ENCODE measurements at regions not wholly inside any gene's neighbourhood (a gene's known extent, or its start where the extent isn't known, plus 50 kb on each side); places are given as distances from the start of the nearest gene placed in this dataset.

DNA sequence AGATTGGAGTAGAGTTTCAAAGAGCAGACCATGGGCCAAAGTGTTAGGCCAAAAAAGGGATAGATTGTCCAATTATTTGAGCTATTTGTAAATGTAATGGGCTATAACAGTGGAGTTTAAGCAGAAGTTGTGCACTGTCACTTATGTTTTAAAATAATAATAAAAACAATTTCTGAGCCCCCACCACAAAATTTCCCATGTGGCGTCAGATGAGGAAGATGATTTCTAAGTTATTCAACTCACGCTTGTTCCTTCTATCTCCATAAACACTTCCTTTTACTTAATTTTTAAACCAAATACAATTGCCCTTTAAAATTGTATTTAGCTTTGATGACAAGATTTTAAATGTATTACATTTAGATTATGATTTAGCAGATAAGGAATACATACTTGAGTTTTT is 330.0 kb downstream of the PTPRC start:
- H3K4me3 Mint-ChIP-seq = no peak overlapping the region
- peaks cover 5 to 11% of the 10 kb centered on the region in 2 experiments for H3K4me1 ChIP-seq (ENCODE audit: control insufficient read depth in 1 of 2, extremely low read depth in 1 of 2, insufficient read depth in 2 of 2, low read length in 2 of 2)
- H3K9me3 ChIP-seq = peaks cover 2% of the 10 kb centered on the region
- no peak overlapping the region for H3K4me3 ChIP-seq (ENCODE audit: control insufficient read depth in 1 of 2, extremely low read depth in 1 of 2, low read length in 1 of 2)
- no peaks in the 10 kb centered on the region for H3K36me3 ChIP-seq (ENCODE audit: control insufficient read depth in 2 of 2, extremely low read depth in 1 of 2, insufficient read depth in 1 of 2, low read length in 1 of 2)
- H3K27ac Mint-ChIP-seq = no peak overlapping the region
- ChIA-PET POLR2A (no interaction called here), CTCF (interaction anchor here in 1 of 2 donors (0.6 kb wide), 1 partner anchor 78 kb away, joined by 3 read pairs; no protein-coding TSS in a partner anchor)
- ATAC-seq (replicated peaks in 1 of 4) (no peak), DNase-seq (no peak)
- H3K36me3 Mint-ChIP-seq = peaks cover 11% of the 10 kb centered on the region
- no peaks in the 10 kb centered on the region for H3K27me3 ChIP-seq (replicated peaks in 1 of 2; ENCODE audit: control insufficient read depth in 2 of 2, extremely low read depth in 1 of 2, insufficient read depth in 2 of 2, low read length in 1 of 2)
- H3K27me3 Mint-ChIP-seq = no peaks in the 10 kb centered on the region
- WGBS (ENCODE audit: insufficient coverage) = no CpG with 5 or more reads among the region's 2 CpGs
- peaks cover 0 to 15% (median 9%) of the 10 kb centered on the region in 3 donors for H3K9me3 Mint-ChIP-seq
- H3K4me1 Mint-ChIP-seq = peaks cover 17 to 32% (median 17%) of the 10 kb centered on the region in 3 donors
- no peak overlapping the region for H3K27ac ChIP-seq (ENCODE audit: low read length)

DNA sequence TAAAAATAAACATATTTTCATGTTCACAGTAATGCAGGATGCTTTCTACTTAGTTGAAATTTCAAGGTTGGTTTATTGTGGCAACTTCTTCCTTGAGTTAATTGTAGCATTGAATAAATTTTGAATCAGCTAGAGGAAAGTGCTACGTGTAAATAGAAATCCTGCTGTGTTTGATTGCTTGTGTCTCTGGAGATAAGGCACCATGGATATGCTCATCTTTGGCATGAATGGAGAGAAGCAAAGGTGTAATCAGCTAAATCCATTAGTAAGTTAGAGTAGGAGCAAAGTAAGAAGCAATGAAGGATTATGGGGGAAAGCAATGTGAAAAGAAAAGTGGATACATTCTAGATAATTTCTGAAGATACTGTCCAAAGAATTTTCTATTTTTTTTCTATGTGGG is 331.1 kb downstream of the PTPRC start:
- Histone ChIP-seq H3K4me1 (ENCODE audit: control insufficient read depth in 1 of 2, extremely low read depth in 1 of 2, insufficient read depth in 2 of 2, low read length in 2 of 2) (peaks cover 5% of the 10 kb centered on the region in 2 experiments), H3K9me3 (peaks cover 2% of the 10 kb centered on the region), H3K27ac (ENCODE audit: low read length) (no peak overlapping the region), H3K27me3 (replicated peaks in 1 of 2; ENCODE audit: control insufficient read depth in 2 of 2, extremely low read depth in 1 of 2, insufficient read depth in 2 of 2, low read length in 1 of 2) (no peaks in the 10 kb centered on the region), H3K4me3 (ENCODE audit: control insufficient read depth in 1 of 2, extremely low read depth in 1 of 2, low read length in 1 of 2) (no peak overlapping the region), H3K36me3 (ENCODE audit: control insufficient read depth in 2 of 2, extremely low read depth in 1 of 2, insufficient read depth in 1 of 2, low read length in 1 of 2) (no peaks in the 10 kb centered on the region)
- Mint-ChIP-seq H3K27ac (no peak overlapping the region), H3K4me3 (no peak overlapping the region), H3K9me3 (peaks cover 0 to 9% (median 7%) of the 10 kb centered on the region in 3 donors), H3K4me1 (peaks cover 7 to 26% (median 10%) of the 10 kb centered on the region in 3 donors), H3K27me3 (no peaks in the 10 kb centered on the region), H3K36me3 (peaks cover 7% of the 10 kb centered on the region)
- POLR2A ChIA-PET = no interaction called here
- CTCF ChIA-PET = no interaction called here
- ATAC-seq (replicated peaks in 1 of 4) (no peak), DNase-seq (no peak)
- WGBS (ENCODE audit: insufficient coverage) = 100% methylated on average over 1 of the region's 1 CpG

DNA sequence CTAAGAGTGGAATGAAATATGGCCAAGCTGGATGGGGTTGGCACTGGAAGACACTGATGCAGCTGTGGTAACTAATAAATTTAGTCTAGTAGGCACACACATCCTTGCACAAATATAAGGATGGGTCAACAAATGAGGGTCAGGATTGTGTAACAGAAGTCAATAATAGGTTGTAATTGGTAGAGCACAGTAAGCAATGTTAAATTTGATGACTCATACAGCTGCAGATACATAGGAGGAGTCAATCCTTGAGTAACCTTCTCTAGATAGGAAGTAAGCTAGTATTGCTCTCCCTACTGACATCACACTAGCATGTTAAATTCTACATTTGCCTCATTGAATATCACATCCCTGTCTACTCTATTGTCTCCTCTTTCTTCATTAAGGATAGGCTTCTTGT is 332.1 kb downstream of the PTPRC start:
- POLR2A ChIA-PET = no interaction called here
- ATAC-seq (replicated peaks in 1 of 4) = no peak
- H3K27ac ChIP-seq (ENCODE audit: low read length) = no peak overlapping the region

DNA sequence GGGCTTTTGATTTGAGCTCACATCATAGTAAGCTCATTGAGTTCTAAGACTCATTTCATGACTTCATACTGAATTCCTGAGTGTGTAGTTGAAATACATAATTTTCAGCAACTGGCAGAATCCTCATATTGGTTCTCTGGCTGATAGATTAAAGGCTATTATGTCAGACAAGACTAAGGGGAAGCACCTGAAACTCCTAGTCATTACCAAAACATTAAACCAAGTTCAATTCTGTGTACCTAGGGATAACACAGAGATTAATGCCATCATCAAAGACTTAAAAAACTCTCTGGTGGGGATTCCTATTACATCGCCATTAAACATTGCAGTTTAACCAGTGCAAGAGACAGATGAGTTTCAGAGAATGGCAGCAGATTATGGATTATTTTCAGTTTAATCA is 339.1 kb downstream of the PTPRC start:
- ChIA-PET POLR2A (no interaction called here), CTCF (interaction anchor here in 1 of 2 donors (0.5 kb wide), 1 partner anchor 69 kb away, joined by 3 read pairs; no protein-coding TSS in a partner anchor)

More for the DNA sequence above, 332.1 kb downstream of the PTPRC start:
- no peaks in the 10 kb centered on the region for H3K36me3 ChIP-seq (ENCODE audit: control insufficient read depth in 2 of 2, extremely low read depth in 1 of 2, insufficient read depth in 1 of 2, low read length in 1 of 2)
- Mint-ChIP-seq H3K9me3 (no peaks in the 10 kb centered on the region), H3K36me3 (peaks cover 3% of the 10 kb centered on the region), H3K4me1 (peaks cover 10 to 29% (median 15%) of the 10 kb centered on the region in 3 donors), H3K4me3 (no peak overlapping the region), H3K27ac (no peak overlapping the region), H3K27me3 (no peaks in the 10 kb centered on the region)
- no peaks in the 10 kb centered on the region for H3K27me3 ChIP-seq (replicated peaks in 1 of 2; ENCODE audit: control insufficient read depth in 2 of 2, extremely low read depth in 1 of 2, insufficient read depth in 2 of 2, low read length in 1 of 2)
- peaks cover 5 to 7% of the 10 kb centered on the region in 2 experiments for H3K4me1 ChIP-seq (ENCODE audit: control insufficient read depth in 1 of 2, extremely low read depth in 1 of 2, insufficient read depth in 2 of 2, low read length in 2 of 2)
- no peaks in the 10 kb centered on the region for H3K9me3 ChIP-seq
- no peak overlapping the region for H3K4me3 ChIP-seq (ENCODE audit: control insufficient read depth in 1 of 2, extremely low read depth in 1 of 2, low read length in 1 of 2)
- CTCF ChIA-PET = no interaction called here
- no peak for DNase-seq

DNA sequence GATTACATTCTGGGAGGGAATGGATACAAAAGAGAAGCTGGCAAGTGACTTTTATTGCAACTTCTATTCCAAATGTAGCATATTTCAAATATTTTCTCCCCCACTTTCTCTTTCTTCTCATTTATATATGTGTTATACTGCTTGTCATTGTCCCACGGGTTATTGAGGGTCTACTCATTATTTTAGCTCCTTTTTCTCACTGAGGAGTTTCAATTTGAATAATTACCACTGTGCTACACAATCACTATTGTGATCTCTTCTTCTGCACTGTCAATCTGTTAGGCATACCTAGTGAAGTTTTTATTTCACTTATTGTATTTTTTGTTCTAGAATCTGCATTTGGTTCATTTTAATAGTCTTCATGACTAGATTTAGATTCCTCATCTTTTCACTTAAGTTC is 339.7 kb downstream of the PTPRC start:
- WGBS (ENCODE audit: insufficient coverage) = no CpG with 5 or more reads among the region's 1 CpG
- no peak overlapping the region for H3K27ac ChIP-seq (ENCODE audit: low read length)
- no peaks in the 10 kb centered on the region for H3K9me3 ChIP-seq
- Mint-ChIP-seq H3K27ac (no peak overlapping the region), H3K9me3 (no peaks in the 10 kb centered on the region), H3K4me3 (no peak overlapping the region), H3K4me1 (peaks cover 5 to 15% (median 9%) of the 10 kb centered on the region in 3 donors), H3K36me3 (no peaks in the 10 kb centered on the region), H3K27me3 (no peaks in the 10 kb centered on the region)
- ChIA-PET POLR2A (no interaction called here), CTCF (no interaction called here)
- no peaks in the 10 kb centered on the region for H3K27me3 ChIP-seq (replicated peaks in 1 of 2; ENCODE audit: control insufficient read depth in 2 of 2, extremely low read depth in 1 of 2, insufficient read depth in 2 of 2, low read length in 1 of 2)
- H3K4me1 ChIP-seq (ENCODE audit: control insufficient read depth in 1 of 2, extremely low read depth in 1 of 2, insufficient read depth in 2 of 2, low read length in 2 of 2) = peaks cover 0 to 2% of the 10 kb centered on the region in 2 experiments
- ATAC-seq (replicated peaks in 1 of 4) = no peak
- H3K36me3 ChIP-seq (ENCODE audit: control insufficient read depth in 2 of 2, extremely low read depth in 1 of 2, insufficient read depth in 1 of 2, low read length in 1 of 2) = no peaks in the 10 kb centered on the region
- DNase-seq = no peak
- H3K4me3 ChIP-seq (ENCODE audit: control insufficient read depth in 1 of 2, extremely low read depth in 1 of 2, low read length in 1 of 2) = no peak overlapping the region

More for the DNA sequence above, 339.1 kb downstream of the PTPRC start:
- Mint-ChIP-seq H3K4me3 (no peak overlapping the region), H3K4me1 (peaks cover 5 to 20% (median 9%) of the 10 kb centered on the region in 3 donors), H3K9me3 (no peaks in the 10 kb centered on the region), H3K27me3 (no peaks in the 10 kb centered on the region), H3K36me3 (no peaks in the 10 kb centered on the region), H3K27ac (no peak overlapping the region)
- Histone ChIP-seq H3K4me1 (ENCODE audit: control insufficient read depth in 1 of 2, extremely low read depth in 1 of 2, insufficient read depth in 2 of 2, low read length in 2 of 2) (peaks cover 0 to 2% of the 10 kb centered on the region in 2 experiments), H3K27ac (ENCODE audit: low read length) (no peak overlapping the region), H3K36me3 (ENCODE audit: control insufficient read depth in 2 of 2, extremely low read depth in 1 of 2, insufficient read depth in 1 of 2, low read length in 1 of 2) (no peaks in the 10 kb centered on the region), H3K4me3 (ENCODE audit: control insufficient read depth in 1 of 2, extremely low read depth in 1 of 2, low read length in 1 of 2) (no peak overlapping the region), H3K27me3 (replicated peaks in 1 of 2; ENCODE audit: control insufficient read depth in 2 of 2, extremely low read depth in 1 of 2, insufficient read depth in 2 of 2, low read length in 1 of 2) (no peaks in the 10 kb centered on the region), H3K9me3 (no peaks in the 10 kb centered on the region)
- DNase-seq = no peak
- no peak for ATAC-seq (replicated peaks in 1 of 4)
- no CpG with 5 or more reads among the region's 1 CpG for WGBS (ENCODE audit: insufficient coverage)

DNA sequence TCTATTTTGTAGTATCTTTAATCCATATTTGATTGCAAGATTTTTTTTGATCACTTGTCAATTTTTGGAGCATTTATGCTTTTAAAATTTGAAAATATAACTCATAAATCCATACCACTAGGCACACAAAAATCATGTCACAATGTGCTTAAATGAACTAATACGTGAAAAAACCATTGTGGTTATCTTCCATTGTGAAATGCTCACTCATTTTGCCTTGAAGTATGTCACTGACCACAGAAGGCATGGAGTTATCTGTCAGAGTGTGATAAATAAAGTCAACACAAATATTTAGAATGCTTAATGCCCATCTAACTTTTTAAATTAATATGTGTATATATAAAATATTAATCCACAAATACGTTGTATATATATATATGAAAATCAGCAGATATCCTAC is 347.2 kb downstream of the PTPRC start:
- no peak for DNase-seq
- Mint-ChIP-seq H3K36me3 (no peaks in the 10 kb centered on the region), H3K27ac (no peak overlapping the region), H3K4me3 (no peak overlapping the region), H3K4me1 (no peaks in the 10 kb centered on the region), H3K27me3 (no peaks in the 10 kb centered on the region), H3K9me3 (peaks cover 0 to 6% (median 5%) of the 10 kb centered on the region in 3 donors)
- Histone ChIP-seq H3K4me3 (ENCODE audit: control insufficient read depth in 1 of 2, extremely low read depth in 1 of 2, low read length in 1 of 2) (no peak overlapping the region), H3K9me3 (no peaks in the 10 kb centered on the region), H3K36me3 (ENCODE audit: control insufficient read depth in 2 of 2, extremely low read depth in 1 of 2, insufficient read depth in 1 of 2, low read length in 1 of 2) (no peaks in the 10 kb centered on the region), H3K27ac (ENCODE audit: low read length) (no peak overlapping the region), H3K4me1 (ENCODE audit: control insufficient read depth in 1 of 2, extremely low read depth in 1 of 2, insufficient read depth in 2 of 2, low read length in 2 of 2) (peaks cover 0 to 2% of the 10 kb centered on the region in 2 experiments), H3K27me3 (replicated peaks in 1 of 2; ENCODE audit: control insufficient read depth in 2 of 2, extremely low read depth in 1 of 2, insufficient read depth in 2 of 2, low read length in 1 of 2) (no peaks in the 10 kb centered on the region)
- no peak for ATAC-seq (replicated peaks in 1 of 4)
- CTCF ChIA-PET = no interaction called here
- POLR2A ChIA-PET = interaction anchor here in 1 of 2 donors (0.5 kb wide), 1 partner anchor 26 kb away, joined by 4 read pairs; no protein-coding TSS in a partner anchor
- no CpG with 5 or more reads among the region's 2 CpGs for WGBS (ENCODE audit: insufficient coverage)

DNA sequence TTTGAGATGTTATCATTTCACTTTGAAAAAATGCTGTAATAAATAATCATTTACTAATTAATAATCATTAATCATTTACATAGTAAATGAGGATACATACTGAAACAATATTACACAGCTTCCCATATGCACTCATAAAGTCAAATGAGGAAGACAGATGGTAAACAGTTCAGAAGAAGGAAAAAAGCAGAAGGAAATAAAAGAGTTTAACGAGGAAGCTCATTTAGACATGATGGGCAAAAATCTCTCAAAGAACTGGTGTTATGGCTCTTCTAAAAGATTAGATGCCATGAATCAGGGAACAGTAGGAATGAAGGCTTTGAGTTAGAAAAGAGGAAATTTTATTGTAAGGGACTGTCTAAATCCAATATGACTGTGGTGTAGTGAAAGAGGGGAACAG is 347.6 kb downstream of the PTPRC start:
- Histone ChIP-seq H3K36me3 (ENCODE audit: control insufficient read depth in 2 of 2, extremely low read depth in 1 of 2, insufficient read depth in 1 of 2, low read length in 1 of 2) (no peaks in the 10 kb centered on the region), H3K4me1 (ENCODE audit: control insufficient read depth in 1 of 2, extremely low read depth in 1 of 2, insufficient read depth in 2 of 2, low read length in 2 of 2) (peaks cover 0 to 2% of the 10 kb centered on the region in 2 experiments), H3K27ac (ENCODE audit: low read length) (no peak overlapping the region), H3K27me3 (replicated peaks in 1 of 2; ENCODE audit: control insufficient read depth in 2 of 2, extremely low read depth in 1 of 2, insufficient read depth in 2 of 2, low read length in 1 of 2) (no peaks in the 10 kb centered on the region), H3K9me3 (no peaks in the 10 kb centered on the region), H3K4me3 (ENCODE audit: control insufficient read depth in 1 of 2, extremely low read depth in 1 of 2, low read length in 1 of 2) (no peak overlapping the region)
- H3K4me1 Mint-ChIP-seq = no peaks in the 10 kb centered on the region
- H3K4me3 Mint-ChIP-seq = no peak overlapping the region
- peaks cover 0 to 6% (median 5%) of the 10 kb centered on the region in 3 donors for H3K9me3 Mint-ChIP-seq
- H3K27ac Mint-ChIP-seq = peak overlapping the region in 1 of 2 donors; percentile 0
- ChIA-PET POLR2A (interaction anchor here in 1 of 2 donors (0.5 kb wide), 1 partner anchor 25 kb away, joined by 4 read pairs; no protein-coding TSS in a partner anchor), CTCF (no interaction called here)
- 82% methylated on average over 1 of the region's 1 CpG for WGBS (ENCODE audit: insufficient coverage)
- ATAC-seq (replicated peaks in 1 of 4) (no peak), DNase-seq (no peak)
- H3K27me3 Mint-ChIP-seq = no peaks in the 10 kb centered on the region
- no peaks in the 10 kb centered on the region for H3K36me3 Mint-ChIP-seq
